MCF 10A (cell line): ENCODE measurements at regions not wholly inside any gene's neighbourhood (a gene's known extent, or its start where the extent isn't known, plus 50 kb on each side); places are given as distances from the start of the nearest gene placed in this dataset.

ENCODE experiments used
- BruUV-seq: library from RNA; stranded (reverse); fragments of 400-500 nt; replicated peaks from 2 replicates; lab custom pipeline; 2021; lab: Mats Ljungman, UMichigan
- CTCF ChIA-PET: fragments of 300-600 bp; sonication (Branson Sonifier 250); formaldehyde crosslinking; extraction: SDS; loops from one replicate; lab custom pipeline; 2021; ENCODE audit warnings: antibody characterized with exemption, inconsistent platforms; lab: Yijun Ruan, JAX
- POLR2A ChIA-PET: fragments of 300-600, 350-650 bp; sonication (Branson Sonifier 250); formaldehyde crosslinking; extraction: SDS; loops from one replicate; lab custom pipeline; 2020; ENCODE audit warnings: antibody characterized with exemption, inconsistent platforms; lab: Yijun Ruan, JAX
- DNase-seq: peaks from one replicate; pipeline ENCODE4 v3.0.0-alpha.2; 2018; ENCODE audit not compliant: unreplicated experiment
- H3K27ac Mint-ChIP-seq: one replicate; pipeline ENCODE4 v1.8.0; 2022; ENCODE audit warnings: mild to moderate bottlenecking, low read depth, mixed read lengths; ENCODE audit not compliant: unreplicated experiment
- H3K27me3 Mint-ChIP-seq: one replicate; pipeline ENCODE4 v1.8.0; 2022; ENCODE audit warnings: mixed read lengths; ENCODE audit not compliant: insufficient read depth, unreplicated experiment
- H3K36me3 Mint-ChIP-seq: one replicate; pipeline ENCODE4 v1.8.0; 2022; ENCODE audit warnings: mild to moderate bottlenecking, moderate library complexity, mixed read lengths; ENCODE audit not compliant: insufficient read depth, unreplicated experiment
- H3K4me1 Mint-ChIP-seq: one replicate; pipeline ENCODE4 v1.8.0; 2022; ENCODE audit warnings: mixed read lengths; ENCODE audit not compliant: insufficient read depth, unreplicated experiment
- H3K4me3 Mint-ChIP-seq: one replicate; pipeline ENCODE4 v1.8.0; 2022; ENCODE audit warnings: mild to moderate bottlenecking, moderate library complexity, mixed read lengths; ENCODE audit not compliant: unreplicated experiment
- H3K9me3 Mint-ChIP-seq: one replicate; pipeline ENCODE4 v1.8.0; 2022; ENCODE audit warnings: mixed read lengths; ENCODE audit not compliant: unreplicated experiment
- CTCF ChIP-seq: fragments of 200-600 bp; IDR thresholded peaks from one replicate; pipeline ENCODE4 v1.8.0; 2022; ENCODE audit warnings: antibody characterized with exemption, mild to moderate bottlenecking; ENCODE audit not compliant: unreplicated experiment
- intact Hi-C: fragments of 100-400 bp; cut with micrococcal nuclease; formaldehyde crosslinking; loops from 2 replicates; pipeline ENCODE4 v1.14.1; 2022

- no peak for DNase-seq
- no peaks in the 10 kb centered on the region for H3K4me1 Mint-ChIP-seq
- CTCF ChIA-PET, result interaction anchor here (1.0 kb wide), 1 partner anchor 192 kb away, joined by 3 read pairs; no protein-coding TSS in a partner anchor
- no peak for TF ChIP-seq CTCF
- H3K27ac Mint-ChIP-seq, result no peak overlapping the region
- POLR2A ChIA-PET, result no interaction called here
- intact Hi-C loops, result no loop called here
- peaks cover 51% of the 10 kb centered on the region for H3K27me3 Mint-ChIP-seq
- no peaks in the 10 kb centered on the region for H3K36me3 Mint-ChIP-seq
- no TSS peak for BruUV-seq
- no peak overlapping the region for H3K4me3 Mint-ChIP-seq
- peaks cover 6% of the 10 kb centered on the region for H3K9me3 Mint-ChIP-seq
These were observed 68.6 kb upstream of the ADAMTS16 start for GRCh38 chr5:5071554-5071953.

- DNase-seq, result no peak
- H3K36me3 Mint-ChIP-seq, result no peaks in the 10 kb centered on the region
- peaks cover 6% of the 10 kb centered on the region for H3K9me3 Mint-ChIP-seq
- TF ChIP-seq CTCF, result no peak
- CTCF ChIA-PET, result no interaction called here
- BruUV-seq, result no TSS peak
- intact Hi-C loops, result no loop called here
- no peak overlapping the region for H3K4me3 Mint-ChIP-seq
- H3K4me1 Mint-ChIP-seq, result no peaks in the 10 kb centered on the region
- H3K27me3 Mint-ChIP-seq, result peaks cover 39% of the 10 kb centered on the region
- no peak overlapping the region for H3K27ac Mint-ChIP-seq
- POLR2A ChIA-PET, result no interaction called here
These were observed 62.9 kb upstream of the ADAMTS16 start for GRCh38 chr5:5077236-5077635.

GRCh38 chr5:5078009-5078897, 61.9 kb upstream of the ADAMTS16 start:
- no peak for DNase-seq
- no TSS peak for BruUV-seq
- H3K27ac Mint-ChIP-seq, result no peak overlapping the region

More at GRCh38 chr5:5078009-5078897, 61.9 kb upstream of the ADAMTS16 start:
- Mint-ChIP-seq H3K4me1 (no peaks in the 10 kb centered on the region), H3K27me3 (peaks cover 28% of the 10 kb centered on the region), H3K9me3 (no peaks in the 10 kb centered on the region), H3K4me3 (no peak overlapping the region), H3K36me3 (no peaks in the 10 kb centered on the region)
- POLR2A ChIA-PET, result no interaction called here
- intact Hi-C loops, result no loop called here
- no peak for TF ChIP-seq CTCF
- CTCF ChIA-PET, result interaction anchor here (0.7 kb wide), 1 partner anchor 1225 kb away, joined by 3 read pairs; no protein-coding TSS in a partner anchor
